Right atrium auricular region (tissue), 2 donors: ENCODE measurements at regions not wholly inside any gene's neighbourhood (a gene's known extent, or its start where the extent isn't known, plus 50 kb on each side); places are given as distances from the start of the nearest gene placed in this dataset.
"Not testable (repeated sequence)": the region's sequence is repeated elsewhere in the genome, so short reads cannot be mapped to it uniquely, and the experiment has no call there.

Source experiments
- DNase-seq: peaks from one replicate; pipeline ENCODE4 v3.0.0-alpha.2; 2019; ENCODE audit warnings: low spot score
- H3K27ac ChIP-seq, 2 donors: fragments of 200-600 bp; sonication (generic); 1 replicate in 1 of 2; 2 replicates in 1 of 2; pipeline ENCODE4 v1.5.1; 2016 to 2019
- H3K27me3 ChIP-seq, 2 donors: fragments of 200-600 bp; sonication (generic); one replicate each; pipeline versions ENCODE4 v1.5.1 to v1.6.0; 2017 to 2019
- H3K36me3 ChIP-seq: fragments of 200-600 bp; sonication (generic); one replicate; pipeline ENCODE4 v1.5.1; 2016
- H3K4me1 ChIP-seq, 2 donors: fragments of 200-600 bp; sonication (generic); one replicate each; pipeline versions ENCODE4 v1.5.1 to v1.6.0; 2017 to 2019
- H3K4me3 ChIP-seq, 2 donors: fragments of 200-600 bp; sonication (generic); 1 replicate in 1 of 2; 2 replicates in 1 of 2; pipeline ENCODE4 v1.5.1; 2017 to 2019; ENCODE audit warnings: mild to moderate bottlenecking in 1 of 2, moderate library complexity in 1 of 2
- H3K9me3 ChIP-seq, 2 donors: fragments of 200-600 bp; sonication (generic); one replicate each; pipeline ENCODE4 v1.5.1; 2019
- TF ChIP-seq, protein P1 (sequence below), 2 donors: fragments of 200-600 bp; sonication (generic); IDR thresholded peaks; one replicate each; pipeline ENCODE4 v1.5.1; 2019; ENCODE audit warnings: antibody characterized with exemption in 2 of 2

DNA sequence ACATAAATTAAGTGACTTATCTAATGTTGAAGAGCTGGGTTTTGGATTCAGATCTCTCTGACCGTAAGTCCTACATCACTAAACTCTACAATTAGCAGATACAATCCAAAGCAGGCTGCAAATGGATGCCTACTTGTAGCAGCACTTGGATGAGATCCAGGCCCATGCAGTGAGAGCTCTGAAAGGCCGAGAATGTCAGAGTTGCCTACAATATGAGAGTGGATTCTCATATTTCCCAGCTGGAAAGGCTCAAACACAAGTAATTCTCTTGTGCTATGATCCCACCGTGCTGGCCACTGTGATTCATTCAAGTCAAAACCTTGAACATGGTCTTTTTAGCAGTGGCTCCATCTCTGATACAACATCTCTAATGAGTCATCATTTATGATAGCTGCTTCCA is 125.4 kb upstream of the CHRDL1 start:
- DNase-seq = no peak
- H3K27me3 ChIP-seq = no peaks in the 10 kb centered on the region
- H3K36me3 ChIP-seq = no peaks in the 10 kb centered on the region
- no peak overlapping the region for H3K4me3 ChIP-seq
- TF ChIP-seq, protein P1, sequence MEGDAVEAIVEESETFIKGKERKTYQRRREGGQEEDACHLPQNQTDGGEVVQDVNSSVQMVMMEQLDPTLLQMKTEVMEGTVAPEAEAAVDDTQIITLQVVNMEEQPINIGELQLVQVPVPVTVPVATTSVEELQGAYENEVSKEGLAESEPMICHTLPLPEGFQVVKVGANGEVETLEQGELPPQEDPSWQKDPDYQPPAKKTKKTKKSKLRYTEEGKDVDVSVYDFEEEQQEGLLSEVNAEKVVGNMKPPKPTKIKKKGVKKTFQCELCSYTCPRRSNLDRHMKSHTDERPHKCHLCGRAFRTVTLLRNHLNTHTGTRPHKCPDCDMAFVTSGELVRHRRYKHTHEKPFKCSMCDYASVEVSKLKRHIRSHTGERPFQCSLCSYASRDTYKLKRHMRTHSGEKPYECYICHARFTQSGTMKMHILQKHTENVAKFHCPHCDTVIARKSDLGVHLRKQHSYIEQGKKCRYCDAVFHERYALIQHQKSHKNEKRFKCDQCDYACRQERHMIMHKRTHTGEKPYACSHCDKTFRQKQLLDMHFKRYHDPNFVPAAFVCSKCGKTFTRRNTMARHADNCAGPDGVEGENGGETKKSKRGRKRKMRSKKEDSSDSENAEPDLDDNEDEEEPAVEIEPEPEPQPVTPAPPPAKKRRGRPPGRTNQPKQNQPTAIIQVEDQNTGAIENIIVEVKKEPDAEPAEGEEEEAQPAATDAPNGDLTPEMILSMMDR (IDR thresholded peaks at IDR 0.05) = no peak
- no peaks in the 10 kb centered on the region for H3K9me3 ChIP-seq
- H3K4me1 ChIP-seq = no peaks in the 10 kb centered on the region
- no peak overlapping the region for H3K27ac ChIP-seq

DNA sequence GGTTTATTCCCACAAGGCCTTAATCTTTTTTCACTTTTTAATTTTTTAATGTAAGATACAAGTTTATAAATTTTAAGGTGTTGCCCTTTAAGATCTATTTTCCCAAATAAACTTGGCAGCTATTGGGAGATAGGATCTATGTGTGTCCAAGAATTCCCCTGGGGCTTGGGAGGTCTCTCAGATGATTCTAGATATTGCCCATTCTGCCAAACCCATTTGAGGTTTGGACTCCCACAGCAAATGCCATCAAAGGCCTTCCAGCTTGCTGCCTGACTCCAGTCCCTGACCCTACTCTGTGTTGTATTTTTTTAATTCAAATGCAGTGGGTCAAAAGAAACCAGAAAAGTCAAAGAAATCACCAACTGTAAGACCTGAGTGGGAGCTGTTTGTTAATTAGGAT is 120.0 kb upstream of the CHRDL1 start:
- DNase-seq = no peak
- H3K4me3 ChIP-seq = no peak overlapping the region
- H3K9me3 ChIP-seq = no peaks in the 10 kb centered on the region

DNA sequence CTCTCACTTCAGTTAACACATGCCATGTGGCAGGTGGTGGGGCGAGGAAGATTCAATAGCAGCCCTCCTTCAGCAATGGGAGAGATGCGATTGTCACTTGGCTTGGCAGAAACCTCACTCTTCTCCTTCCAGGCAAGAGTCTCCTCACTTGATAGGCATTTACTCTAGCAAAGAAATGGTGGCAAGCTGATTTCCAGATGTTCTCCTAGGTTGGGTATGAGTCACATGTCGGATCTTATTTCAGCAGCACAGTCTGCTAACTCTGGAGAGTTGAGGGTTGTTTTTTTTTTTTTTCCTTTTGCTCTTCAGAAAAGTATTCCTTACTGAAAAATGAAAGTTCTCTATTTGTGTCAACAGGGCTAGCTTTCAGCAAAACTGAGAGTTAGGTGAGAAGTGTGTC is 119.5 kb upstream of the CHRDL1 start:
- Histone ChIP-seq H3K4me3 (no peak overlapping the region), H3K27ac (no peak overlapping the region), H3K9me3 (no peaks in the 10 kb centered on the region), H3K4me1 (no peaks in the 10 kb centered on the region), H3K27me3 (no peaks in the 10 kb centered on the region), H3K36me3 (no peaks in the 10 kb centered on the region)
- DNase-seq = no peak
- TF ChIP-seq, protein P1 (IDR thresholded peaks at IDR 0.05) = no peak

More for the DNA sequence above, 120.0 kb upstream of the CHRDL1 start:
- Histone ChIP-seq H3K27me3 (no peaks in the 10 kb centered on the region), H3K27ac (no peak overlapping the region), H3K36me3 (no peaks in the 10 kb centered on the region), H3K4me1 (no peaks in the 10 kb centered on the region)
- TF ChIP-seq, protein P1 (IDR thresholded peaks at IDR 0.05) = no peak

DNA sequence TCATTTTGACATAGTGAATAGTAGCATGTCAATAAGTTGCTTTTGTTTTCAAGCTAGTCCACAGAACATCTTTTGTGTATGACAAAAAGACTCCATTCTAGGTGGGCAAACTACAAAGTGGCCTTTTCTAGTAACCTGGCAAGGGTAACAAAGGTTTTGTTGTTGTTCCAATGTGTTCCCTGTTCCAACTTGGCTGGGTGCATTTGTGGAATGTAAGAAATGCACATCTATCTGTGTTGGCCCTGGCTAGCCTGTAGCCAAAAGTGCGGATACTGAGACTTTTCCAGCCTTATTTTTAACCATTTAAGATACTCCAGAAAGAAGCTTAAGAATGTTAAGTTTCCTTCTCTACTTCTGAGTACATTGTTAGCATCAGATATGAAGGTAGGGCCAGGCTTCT is 118.7 kb upstream of the CHRDL1 start:
- TF ChIP-seq, protein P1 (IDR thresholded peaks at IDR 0.05) = no peak
- DNase-seq = no peak
- H3K36me3 ChIP-seq = no peaks in the 10 kb centered on the region
- no peak overlapping the region for H3K4me3 ChIP-seq
- no peaks in the 10 kb centered on the region for H3K27me3 ChIP-seq
- H3K4me1 ChIP-seq = no peaks in the 10 kb centered on the region
- H3K27ac ChIP-seq = no peak overlapping the region
- H3K9me3 ChIP-seq = no peaks in the 10 kb centered on the region

DNA sequence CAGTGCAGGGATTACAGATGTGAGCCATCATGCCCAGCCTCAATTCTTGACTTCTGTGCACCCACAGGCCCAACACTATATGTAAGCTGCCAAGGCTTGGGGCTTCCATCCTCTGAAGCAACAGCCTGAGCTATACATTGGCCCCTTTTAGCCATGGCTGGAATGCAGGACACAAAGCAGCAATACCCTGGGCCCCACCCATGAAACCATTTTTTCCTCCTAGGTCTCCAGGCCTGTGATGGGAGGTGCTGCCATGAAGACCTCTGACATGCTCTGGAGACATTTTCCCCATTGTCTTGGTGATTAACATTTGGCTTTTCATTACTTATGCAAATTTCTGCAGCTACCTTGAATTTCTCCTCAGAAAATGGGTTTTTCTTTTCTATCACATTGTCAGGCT is 109.1 kb upstream of the CHRDL1 start:
- not testable (repeated sequence) for H3K4me1 ChIP-seq

DNA sequence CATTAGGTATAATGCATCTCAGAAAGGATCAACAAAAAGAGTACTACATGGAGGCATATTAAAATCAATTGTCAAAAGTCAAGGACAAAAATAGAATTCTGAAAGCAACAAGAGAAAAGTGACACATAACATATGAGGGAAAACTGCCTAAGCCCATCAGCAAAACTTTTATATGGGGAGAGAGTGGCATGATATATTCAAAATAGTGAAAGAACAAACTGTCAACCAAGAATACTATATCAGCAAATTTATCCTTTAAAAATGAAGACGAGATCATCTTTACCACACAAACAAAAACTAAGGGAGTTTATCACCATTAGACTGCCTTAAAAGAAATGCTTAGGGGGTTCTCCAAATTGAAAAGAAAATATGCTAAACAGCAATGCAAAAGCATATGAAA is 86.4 kb upstream of the CHRDL1 start:
- Histone ChIP-seq H3K27me3 (no peaks in the 10 kb centered on the region), H3K9me3 (peaks cover 6 to 42% of the 10 kb centered on the region in 2 donors), H3K4me1 (no peaks in the 10 kb centered on the region), H3K4me3 (no peak overlapping the region), H3K36me3 (no peaks in the 10 kb centered on the region), H3K27ac (no peak overlapping the region)
- no peak for DNase-seq
- TF ChIP-seq, protein P1 (IDR thresholded peaks at IDR 0.05) = no peak

More for the DNA sequence above, 109.1 kb upstream of the CHRDL1 start:
- H3K36me3 ChIP-seq, H3K9me3 ChIP-seq, H3K4me3 ChIP-seq, H3K27me3 ChIP-seq, H3K27ac ChIP-seq, DNase-seq: not testable (repeated sequence)
